ENCODE measurements at regions not wholly inside any gene's neighbourhood (a gene's known extent, or its start where the extent isn't known, plus 50 kb on each side); places are given as distances from the start of the nearest gene placed in this dataset.

GRCh38 chr2:4047961-4048891 is 344.9 kb downstream of the DCDC2C start:
- in situ Hi-C loops (cut with HindIII; ENCODE audit: low sequenced_read_pairs): no loop called here
- DNase-seq (ENCODE audit: low read depth, low spot score): peak; percentile 66

GRCh38 chr2:4049463-4049862 is 346.1 kb downstream of the DCDC2C start:
- in situ Hi-C loops (cut with HindIII; ENCODE audit: low sequenced_read_pairs): no loop called here
- TF ChIP-seq, protein P1, sequence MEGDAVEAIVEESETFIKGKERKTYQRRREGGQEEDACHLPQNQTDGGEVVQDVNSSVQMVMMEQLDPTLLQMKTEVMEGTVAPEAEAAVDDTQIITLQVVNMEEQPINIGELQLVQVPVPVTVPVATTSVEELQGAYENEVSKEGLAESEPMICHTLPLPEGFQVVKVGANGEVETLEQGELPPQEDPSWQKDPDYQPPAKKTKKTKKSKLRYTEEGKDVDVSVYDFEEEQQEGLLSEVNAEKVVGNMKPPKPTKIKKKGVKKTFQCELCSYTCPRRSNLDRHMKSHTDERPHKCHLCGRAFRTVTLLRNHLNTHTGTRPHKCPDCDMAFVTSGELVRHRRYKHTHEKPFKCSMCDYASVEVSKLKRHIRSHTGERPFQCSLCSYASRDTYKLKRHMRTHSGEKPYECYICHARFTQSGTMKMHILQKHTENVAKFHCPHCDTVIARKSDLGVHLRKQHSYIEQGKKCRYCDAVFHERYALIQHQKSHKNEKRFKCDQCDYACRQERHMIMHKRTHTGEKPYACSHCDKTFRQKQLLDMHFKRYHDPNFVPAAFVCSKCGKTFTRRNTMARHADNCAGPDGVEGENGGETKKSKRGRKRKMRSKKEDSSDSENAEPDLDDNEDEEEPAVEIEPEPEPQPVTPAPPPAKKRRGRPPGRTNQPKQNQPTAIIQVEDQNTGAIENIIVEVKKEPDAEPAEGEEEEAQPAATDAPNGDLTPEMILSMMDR (IDR thresholded peaks at IDR 0.05; ENCODE audit: low read depth, low read length): no peak
- DNase-seq (ENCODE audit: low read depth, low spot score): no peak
- H3K4me3 ChIP-seq (ENCODE audit: low read depth, low read length): no peak overlapping the region

More at GRCh38 chr2:4047961-4048891, 344.9 kb downstream of the DCDC2C start:
- TF ChIP-seq, protein P1 (IDR thresholded peaks at IDR 0.05; ENCODE audit: low read depth, low read length): no peak
- no peak overlapping the region for H3K4me3 ChIP-seq (ENCODE audit: low read depth, low read length)

DNA sequence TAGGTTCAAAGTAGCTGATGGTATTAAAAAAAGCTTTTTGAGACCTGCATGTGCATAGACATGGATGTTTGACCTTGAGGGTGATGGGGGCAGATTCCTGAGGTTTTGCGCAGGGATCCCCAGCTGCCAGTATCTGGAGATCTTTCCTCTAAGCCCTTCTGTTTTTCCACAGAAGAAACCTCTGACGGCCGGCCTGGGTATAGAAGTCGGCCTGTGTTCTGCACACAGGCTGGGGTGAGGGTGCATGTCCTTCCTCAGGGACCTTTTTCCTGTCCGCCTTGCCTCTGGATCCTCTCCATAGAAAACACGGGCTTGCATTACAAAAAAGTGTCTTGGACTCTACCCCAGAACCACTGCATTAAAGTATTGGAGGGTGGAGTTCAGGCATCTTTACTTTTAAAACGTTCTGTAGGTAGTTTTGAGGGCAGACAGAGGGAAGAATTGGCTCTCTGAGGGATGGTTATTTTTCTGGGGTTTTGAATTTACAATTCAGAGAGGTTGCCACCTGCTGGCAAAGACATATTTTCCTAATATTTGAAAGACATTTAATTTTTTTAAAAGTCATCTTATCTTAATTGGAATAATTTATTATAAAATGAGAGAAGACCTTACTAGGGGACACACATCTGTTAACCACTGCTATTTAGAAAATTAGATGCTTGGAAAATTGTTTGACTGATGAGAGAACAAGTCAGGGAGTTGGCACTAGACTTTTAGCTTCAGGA is 350.6 kb downstream of the DCDC2C start:
- in situ Hi-C loops (cut with HindIII; ENCODE audit: low sequenced_read_pairs): no loop called here
- TF ChIP-seq, protein P1 (IDR thresholded peaks at IDR 0.05; ENCODE audit: low read depth, low read length): no peak
- no peak for DNase-seq (ENCODE audit: low read depth, low spot score)

DNA sequence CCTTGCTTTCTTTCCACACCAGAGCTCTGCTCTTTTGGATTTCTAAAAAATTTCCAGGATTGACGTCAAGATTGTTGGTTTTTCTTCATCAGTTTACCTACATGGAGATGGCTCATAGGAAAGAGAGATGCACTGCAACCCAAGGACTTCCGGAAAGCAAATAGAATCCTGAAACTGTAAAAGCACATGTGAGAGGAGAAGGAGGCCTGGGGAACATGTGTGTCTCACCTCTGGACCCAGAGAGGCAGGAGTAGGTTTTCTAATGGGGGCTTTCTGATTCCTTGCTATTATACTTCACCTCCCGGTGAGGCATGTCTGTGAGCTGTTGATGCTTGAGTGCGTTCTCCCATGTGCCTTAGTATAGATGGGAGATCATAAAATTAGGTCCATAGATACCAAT is 362.8 kb downstream of the DCDC2C start:
- in situ Hi-C loops (cut with HindIII; ENCODE audit: low sequenced_read_pairs): no loop called here
- TF ChIP-seq, protein P1 (IDR thresholded peaks at IDR 0.05; ENCODE audit: low read depth, low read length): no peak
- no peak for DNase-seq (ENCODE audit: low read depth, low spot score)
- H3K4me3 ChIP-seq (ENCODE audit: low read depth, low read length): no peak overlapping the region

More for the DNA sequence above, 350.6 kb downstream of the DCDC2C start:
- H3K4me3 ChIP-seq (ENCODE audit: low read depth, low read length): no peak overlapping the region

GRCh38 chr2:4073026-4073569 is 369.7 kb downstream of the DCDC2C start:
- no peak for DNase-seq (ENCODE audit: low read depth, low spot score)
- H3K4me3 ChIP-seq (ENCODE audit: low read depth, low read length): no peak overlapping the region
- in situ Hi-C loops (cut with HindIII; ENCODE audit: low sequenced_read_pairs): no loop called here
- TF ChIP-seq, protein P1 (IDR thresholded peaks at IDR 0.05; ENCODE audit: low read depth, low read length): no peak

DNA sequence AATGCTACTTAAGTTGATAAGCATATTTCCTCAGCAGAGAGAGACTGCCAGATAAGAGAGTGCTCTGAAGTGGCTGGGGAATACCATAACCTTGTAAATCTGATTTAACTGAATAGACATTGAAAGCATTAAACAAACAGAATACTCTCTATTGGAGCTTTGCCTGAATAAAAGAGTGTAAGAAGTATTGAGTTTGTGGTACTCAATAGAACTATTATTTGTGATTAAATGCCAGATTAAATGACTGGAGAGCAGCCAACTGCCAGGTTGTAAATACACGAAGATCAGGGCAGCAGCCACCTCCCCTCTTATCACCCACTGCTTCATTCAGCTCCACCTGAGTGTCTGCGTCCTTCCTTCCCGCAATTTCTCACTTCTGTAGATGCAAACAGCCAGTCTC is 373.6 kb downstream of the DCDC2C start:
- DNase-seq (ENCODE audit: low read depth, low spot score): no peak
- H3K4me3 ChIP-seq (ENCODE audit: low read depth, low read length): no peak overlapping the region
- in situ Hi-C loops (cut with HindIII; ENCODE audit: low sequenced_read_pairs): no loop called here
- TF ChIP-seq, protein P1 (IDR thresholded peaks at IDR 0.05; ENCODE audit: low read depth, low read length): no peak
